ENCODE measurements at regions not wholly inside any gene's neighbourhood (a gene's known extent, or its start where the extent isn't known, plus 50 kb on each side); places are given as distances from the start of the nearest gene placed in this dataset.

GRCh38 chr3:162428192-162428591 is 931.6 kb downstream of the OTOL1 start:
- Histone ChIP-seq H3K27me3 (ENCODE audit: insufficient read depth, low read length, poor library complexity, severe bottlenecking) (no peaks in the 10 kb centered on the region), H3K4me1 (ENCODE audit: insufficient read depth, low read length, poor library complexity, severe bottlenecking) (no peaks in the 10 kb centered on the region), H3K4me3 (ENCODE audit: low read length, poor library complexity, severe bottlenecking) (no peak overlapping the region), H3K4me2 (ENCODE audit: low read depth, low read length, poor library complexity, severe bottlenecking) (no peak overlapping the region), H3K9me2 (replicated peaks; ENCODE audit: low read depth, low read length) (no peaks in the 10 kb centered on the region), H3K9ac (ENCODE audit: low read depth, low read length, poor library complexity, severe bottlenecking) (no peak overlapping the region), H3K79me2 (ENCODE audit: insufficient read depth, low read length) (no peaks in the 10 kb centered on the region), H2AFZ (ENCODE audit: low read length) (no peak overlapping the region), H3K36me3 (ENCODE audit: insufficient read depth, low read length) (no peaks in the 10 kb centered on the region), H3K9me3 (ENCODE audit: insufficient read depth, low read depth, low read length) (no peaks in the 10 kb centered on the region), H4K20me1 (ENCODE audit: insufficient read depth, low read length, poor library complexity, severe bottlenecking) (no peaks in the 10 kb centered on the region), H3F3A (ENCODE audit: low read depth) (no peaks in the 10 kb centered on the region)
- TF ChIP-seq EZH2phosphoT487 (IDR thresholded peaks at IDR 0.05; ENCODE audit: borderline replicate concordance) (no peak), CTCF (conservative IDR thresholded peaks at IDR 0.05; ENCODE audit: low read length) (no peak)

- H3K4me3 ChIP-seq (ENCODE audit: low read length, poor library complexity, severe bottlenecking), result no peak overlapping the region
- H3K9me3 ChIP-seq (ENCODE audit: insufficient read depth, low read depth, low read length), result no peaks in the 10 kb centered on the region
- TF ChIP-seq CTCF (conservative IDR thresholded peaks at IDR 0.05; ENCODE audit: low read length) (no peak), EZH2phosphoT487 (IDR thresholded peaks at IDR 0.05; ENCODE audit: borderline replicate concordance) (no peak)
- H3K9ac ChIP-seq (ENCODE audit: low read depth, low read length, poor library complexity, severe bottlenecking), result no peak overlapping the region
- no peaks in the 10 kb centered on the region for H4K20me1 ChIP-seq (ENCODE audit: insufficient read depth, low read length, poor library complexity, severe bottlenecking)
- H3K36me3 ChIP-seq (ENCODE audit: insufficient read depth, low read length), result no peaks in the 10 kb centered on the region
- H3K27me3 ChIP-seq (ENCODE audit: insufficient read depth, low read length, poor library complexity, severe bottlenecking), result no peaks in the 10 kb centered on the region
- no peak overlapping the region for H2AFZ ChIP-seq (ENCODE audit: low read length)
- H3K4me1 ChIP-seq (ENCODE audit: insufficient read depth, low read length, poor library complexity, severe bottlenecking), result no peaks in the 10 kb centered on the region
- H3K79me2 ChIP-seq (ENCODE audit: insufficient read depth, low read length), result no peaks in the 10 kb centered on the region
- H3K9me2 ChIP-seq (replicated peaks; ENCODE audit: low read depth, low read length), result no peaks in the 10 kb centered on the region
- H3F3A ChIP-seq (ENCODE audit: low read depth), result no peaks in the 10 kb centered on the region
- H3K4me2 ChIP-seq (ENCODE audit: low read depth, low read length, poor library complexity, severe bottlenecking), result no peak overlapping the region
Measured at GRCh38 chr3:162435750-162436149, 939.1 kb downstream of the OTOL1 start.

GRCh38 chr3:162436826-162437225 is 940.2 kb downstream of the OTOL1 start:
- H3K27me3 ChIP-seq (ENCODE audit: insufficient read depth, low read length, poor library complexity, severe bottlenecking), result no peaks in the 10 kb centered on the region
- H3K36me3 ChIP-seq (ENCODE audit: insufficient read depth, low read length), result no peaks in the 10 kb centered on the region
- no peaks in the 10 kb centered on the region for H4K20me1 ChIP-seq (ENCODE audit: insufficient read depth, low read length, poor library complexity, severe bottlenecking)
- no peaks in the 10 kb centered on the region for H3K9me3 ChIP-seq (ENCODE audit: insufficient read depth, low read depth, low read length)
- H2AFZ ChIP-seq (ENCODE audit: low read length), result no peak overlapping the region
- H3K9me2 ChIP-seq (replicated peaks; ENCODE audit: low read depth, low read length), result no peaks in the 10 kb centered on the region
- H3K9ac ChIP-seq (ENCODE audit: low read depth, low read length, poor library complexity, severe bottlenecking), result no peak overlapping the region
- no peaks in the 10 kb centered on the region for H3K4me1 ChIP-seq (ENCODE audit: insufficient read depth, low read length, poor library complexity, severe bottlenecking)
- TF ChIP-seq EZH2phosphoT487 (IDR thresholded peaks at IDR 0.05; ENCODE audit: borderline replicate concordance), result no peak
- no peak for TF ChIP-seq CTCF (conservative IDR thresholded peaks at IDR 0.05; ENCODE audit: low read length)
- H3F3A ChIP-seq (ENCODE audit: low read depth), result no peaks in the 10 kb centered on the region
- H3K4me2 ChIP-seq (ENCODE audit: low read depth, low read length, poor library complexity, severe bottlenecking), result no peak overlapping the region
- no peak overlapping the region for H3K4me3 ChIP-seq (ENCODE audit: low read length, poor library complexity, severe bottlenecking)
- H3K79me2 ChIP-seq (ENCODE audit: insufficient read depth, low read length), result no peaks in the 10 kb centered on the region

All from Loucy (cell line).